CD4-positive, alpha-beta memory T cell (primary cell): ENCODE measurements at regions not wholly inside any gene's neighbourhood (a gene's known extent, or its start where the extent isn't known, plus 50 kb on each side); places are given as distances from the start of the nearest gene placed in this dataset.

Source experiments
- CTCF ChIA-PET: fragments of 350-600 bp; sonication (Branson Sonifier 250); formaldehyde crosslinking; loops from one replicate; lab custom pipeline; 2021; ENCODE audit warnings: inconsistent platforms; ENCODE audit not compliant: partially characterized antibody; lab: Charles Lee
- POLR2A ChIA-PET: fragments of 350-600 bp; sonication (Branson Sonifier 250); formaldehyde crosslinking; loops from one replicate; lab custom pipeline; 2021; ENCODE audit not compliant: partially characterized antibody; lab: Charles Lee
- DNase-seq, 5 donors: peaks; one replicate each; pipeline versions ENCODE4 v3.0.0 to v3.0.0-alpha.2; 2020 to 2022; ENCODE audit warnings: mixed read lengths in 1 of 5
- H3K27ac ChIP-seq: one replicate; pipeline ENCODE4 v1.7.0; 2013; ENCODE audit warnings: low read depth, low read length
- H3K27me3 ChIP-seq: 2 replicates; pipeline ENCODE4 v1.7.0; 2013; ENCODE audit warnings: mild to moderate bottlenecking, low read length, moderate library complexity; ENCODE audit not compliant: insufficient read depth
- H3K36me3 ChIP-seq: 2 replicates; pipeline ENCODE4 v1.7.0; 2013; ENCODE audit warnings: mild to moderate bottlenecking, low read length, moderate library complexity; ENCODE audit not compliant: insufficient read depth
- H3K4me1 ChIP-seq: 2 replicates; pipeline ENCODE4 v1.7.0; 2013; ENCODE audit warnings: mild to moderate bottlenecking, low read length, moderate library complexity; ENCODE audit not compliant: insufficient read depth
- H3K4me3 ChIP-seq, 2 donors: one replicate each; pipeline ENCODE4 v1.7.0; 2013; ENCODE audit warnings: low read length in 2 of 2, mild to moderate bottlenecking in 1 of 2
- H3K9me3 ChIP-seq, 2 donors: one replicate each; pipeline ENCODE4 v1.7.0; 2013; ENCODE audit warnings: low read length in 2 of 2, control low read depth in 1 of 2; ENCODE audit not compliant: control insufficient read depth in 1 of 2
- H3K27ac Mint-ChIP-seq, 7 donors: one replicate each; pipeline ENCODE4 v1.8.0; 2020 to 2021; ENCODE audit warnings: mixed read lengths in 7 of 7, mild to moderate bottlenecking in 6 of 7, inconsistent platforms in 3 of 7, moderate library complexity in 3 of 7
- H3K27me3 Mint-ChIP-seq, 2 donors: one replicate each; pipeline ENCODE4 v1.8.0; 2020 to 2021; ENCODE audit warnings: mixed read lengths in 2 of 2
- H3K36me3 Mint-ChIP-seq, 2 donors: one replicate each; pipeline ENCODE4 v1.8.0; 2020 to 2021; ENCODE audit warnings: mixed read lengths in 2 of 2, inconsistent platforms in 1 of 2, mild to moderate bottlenecking in 1 of 2
- H3K4me1 Mint-ChIP-seq, 4 donors: one replicate each; pipeline ENCODE4 v1.8.0; 2020 to 2021; ENCODE audit warnings: mixed read lengths in 4 of 4, mild to moderate bottlenecking in 1 of 4
- H3K4me3 Mint-ChIP-seq, 8 donors: one replicate each; pipeline ENCODE4 v1.8.0; 2020 to 2021; ENCODE audit warnings: mixed read lengths in 8 of 8, mild to moderate bottlenecking in 7 of 8, moderate library complexity in 6 of 8, inconsistent platforms in 3 of 8
- H3K9me3 Mint-ChIP-seq, 8 donors: one replicate each; pipeline ENCODE4 v1.8.0; 2020 to 2021; ENCODE audit warnings: mixed read lengths in 8 of 8, mild to moderate bottlenecking in 5 of 8, inconsistent platforms in 3 of 8, moderate library complexity in 1 of 8
- intact Hi-C: fragments of 100-400 bp; cut with micrococcal nuclease; formaldehyde crosslinking; loops from one replicate; pipeline ENCODE4 v1.15.1; 2023

DNA sequence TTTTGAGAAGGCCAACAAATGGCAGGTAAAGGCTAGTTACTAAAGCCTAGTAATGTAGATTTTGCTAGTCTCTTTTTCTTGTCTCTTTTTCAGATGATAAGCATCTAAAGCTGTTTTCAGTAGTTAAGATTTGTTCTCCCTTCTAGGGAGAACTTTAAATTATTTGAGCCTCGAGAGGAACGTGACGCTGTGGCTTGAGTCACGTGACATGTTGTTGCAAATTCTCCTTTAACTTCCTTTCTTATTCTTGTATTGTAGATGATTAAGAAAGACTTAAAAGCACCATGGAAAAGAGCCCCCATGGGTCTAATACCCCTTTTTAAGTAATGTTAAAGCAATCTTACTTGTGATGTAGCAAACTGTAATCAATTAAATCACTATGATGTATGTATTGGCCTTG lies 2698.7 kb downstream of the PCDH9 start:
- intact Hi-C loops = no loop called here
- Histone ChIP-seq H3K27me3 (no peaks in the 10 kb centered on the region), H3K27ac (no peak overlapping the region), H3K36me3 (no peaks in the 10 kb centered on the region), H3K4me1 (no peaks in the 10 kb centered on the region), H3K4me3 (no peak overlapping the region), H3K9me3 (no peaks in the 10 kb centered on the region)
- POLR2A ChIA-PET = no interaction called here
- H3K36me3 Mint-ChIP-seq = no peaks in the 10 kb centered on the region
- no peak overlapping the region for H3K27ac Mint-ChIP-seq
- no peak for DNase-seq
- CTCF ChIA-PET = no interaction called here
- H3K4me1 Mint-ChIP-seq = no peaks in the 10 kb centered on the region
- H3K27me3 Mint-ChIP-seq = no peaks in the 10 kb centered on the region
- H3K4me3 Mint-ChIP-seq = no peak overlapping the region
- H3K9me3 Mint-ChIP-seq = peaks cover 0 to 5% (median under 1%) of the 10 kb centered on the region in 8 donors

DNA sequence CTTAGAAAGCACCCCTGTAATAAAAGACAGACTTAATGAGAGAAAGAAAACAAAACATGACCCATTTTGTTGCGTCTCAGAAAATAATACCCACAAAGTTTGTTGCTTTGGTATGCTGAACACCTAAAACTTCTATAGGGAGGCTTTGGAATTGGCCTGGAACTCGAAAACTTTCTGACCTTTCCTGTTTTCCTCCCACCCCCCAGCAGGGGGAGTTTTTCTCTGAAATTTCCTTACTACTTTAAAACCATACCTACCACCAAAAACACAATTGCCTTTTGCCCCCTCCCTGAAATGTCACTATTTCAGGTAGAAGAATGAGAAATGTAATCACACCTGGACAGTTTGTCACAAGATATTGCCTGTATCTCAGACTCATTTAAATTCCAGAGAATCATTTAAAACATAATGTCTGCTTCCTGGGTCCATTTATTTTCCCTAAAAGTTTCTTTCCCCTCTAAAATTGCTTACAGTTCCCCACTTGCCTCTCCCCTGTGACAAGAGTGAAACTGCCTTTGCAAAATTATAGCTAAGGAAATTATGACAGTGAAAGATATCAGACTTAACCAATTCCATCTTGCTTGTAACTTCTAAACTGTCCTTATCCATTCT lies 2700.2 kb downstream of the PCDH9 start:
- Histone ChIP-seq H3K36me3 (no peaks in the 10 kb centered on the region), H3K9me3 (no peaks in the 10 kb centered on the region), H3K4me1 (no peaks in the 10 kb centered on the region), H3K4me3 (no peak overlapping the region), H3K27me3 (no peaks in the 10 kb centered on the region), H3K27ac (no peak overlapping the region)
- CTCF ChIA-PET = no interaction called here
- no peak overlapping the region for H3K27ac Mint-ChIP-seq
- no peaks in the 10 kb centered on the region for H3K36me3 Mint-ChIP-seq
- peak in 1 of 5 donors; percentile 3 for DNase-seq
- H3K9me3 Mint-ChIP-seq = peaks cover 0 to 10% (median 5%) of the 10 kb centered on the region in 8 donors
- POLR2A ChIA-PET = no interaction called here
- H3K4me3 Mint-ChIP-seq = no peak overlapping the region
- H3K4me1 Mint-ChIP-seq = no peaks in the 10 kb centered on the region
- intact Hi-C loops = no loop called here
- H3K27me3 Mint-ChIP-seq = no peaks in the 10 kb centered on the region

DNA sequence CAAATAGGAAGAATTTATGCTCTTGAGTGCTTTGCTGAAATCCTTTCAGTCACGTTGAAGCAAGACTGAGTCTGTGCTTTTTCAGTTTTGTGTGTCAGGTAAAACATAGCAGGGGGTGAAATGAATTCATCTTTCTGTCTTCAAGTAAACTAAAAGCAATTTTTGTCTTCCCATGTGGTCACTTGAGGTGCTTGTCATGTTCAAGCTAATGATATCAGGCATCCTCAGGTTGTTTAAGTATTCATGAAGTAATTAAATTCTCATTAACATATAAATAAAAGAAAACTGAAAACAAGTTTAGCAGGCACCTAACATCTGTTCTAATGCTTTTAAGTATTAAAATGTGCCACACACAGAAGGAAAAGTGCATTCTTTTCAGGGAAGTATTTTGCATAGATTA lies 2701.3 kb downstream of the PCDH9 start:
- POLR2A ChIA-PET = no interaction called here
- Mint-ChIP-seq H3K4me1 (no peaks in the 10 kb centered on the region), H3K27ac (no peak overlapping the region), H3K36me3 (no peaks in the 10 kb centered on the region), H3K4me3 (no peak overlapping the region), H3K9me3 (peaks cover 0 to 10% (median 5%) of the 10 kb centered on the region in 8 donors), H3K27me3 (no peaks in the 10 kb centered on the region)
- Histone ChIP-seq H3K27ac (no peak overlapping the region), H3K4me3 (no peak overlapping the region), H3K9me3 (no peaks in the 10 kb centered on the region), H3K27me3 (no peaks in the 10 kb centered on the region), H3K36me3 (no peaks in the 10 kb centered on the region), H3K4me1 (no peaks in the 10 kb centered on the region)
- CTCF ChIA-PET = no interaction called here
- intact Hi-C loops = no loop called here
- DNase-seq = no peak

DNA sequence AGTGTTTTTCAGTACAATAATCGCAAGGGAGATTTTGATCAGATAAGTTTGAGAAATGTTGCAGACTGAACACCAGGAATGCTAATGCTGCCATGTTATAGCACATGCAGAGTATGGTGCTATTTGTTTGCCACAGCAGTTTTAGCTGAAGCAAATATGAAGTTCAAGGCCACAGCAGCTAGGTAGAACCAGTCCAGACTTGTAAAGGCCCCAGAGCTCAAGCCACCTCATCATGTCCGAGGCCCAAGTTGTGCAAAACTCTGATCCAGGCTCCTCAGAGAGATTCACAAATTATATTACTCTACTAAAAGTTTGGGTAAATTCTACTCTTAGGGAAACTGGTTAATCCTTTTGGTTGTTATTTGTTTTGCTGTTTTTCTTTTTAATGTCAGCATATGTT lies 2702.6 kb downstream of the PCDH9 start:
- Mint-ChIP-seq H3K9me3 (peaks cover 0 to 10% (median 3%) of the 10 kb centered on the region in 8 donors), H3K4me1 (no peaks in the 10 kb centered on the region), H3K36me3 (no peaks in the 10 kb centered on the region), H3K4me3 (no peak overlapping the region), H3K27ac (no peak overlapping the region), H3K27me3 (no peaks in the 10 kb centered on the region)
- Histone ChIP-seq H3K9me3 (no peaks in the 10 kb centered on the region), H3K4me1 (no peaks in the 10 kb centered on the region), H3K27me3 (no peaks in the 10 kb centered on the region), H3K36me3 (no peaks in the 10 kb centered on the region), H3K27ac (no peak overlapping the region), H3K4me3 (no peak overlapping the region)
- intact Hi-C loops = no loop called here
- ChIA-PET POLR2A (no interaction called here), CTCF (no interaction called here)
- DNase-seq = no peak

DNA sequence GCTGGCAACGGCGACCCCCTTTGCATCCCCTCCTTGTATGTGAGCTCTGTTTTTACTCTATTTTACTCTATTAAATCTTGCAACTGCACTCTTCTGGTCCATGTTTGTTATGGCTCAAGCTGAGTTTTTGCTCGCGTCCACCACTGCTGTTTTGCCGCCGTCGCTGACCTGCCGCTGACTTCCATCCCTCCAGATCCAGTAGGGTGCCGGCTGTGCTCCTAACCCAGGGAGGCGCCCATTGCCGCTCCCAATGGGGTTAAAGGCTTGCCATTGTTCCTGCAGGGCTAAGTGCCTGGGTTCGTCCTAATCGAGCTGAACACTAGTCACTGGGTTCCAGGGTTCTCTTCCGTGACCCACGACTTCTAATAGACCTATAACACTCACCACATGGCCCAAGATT lies 2704.4 kb downstream of the PCDH9 start:
- Mint-ChIP-seq H3K4me3 (no peak overlapping the region), H3K27ac (no peak overlapping the region), H3K27me3 (no peaks in the 10 kb centered on the region), H3K36me3 (no peaks in the 10 kb centered on the region), H3K9me3 (peaks cover 0 to 10% (median 4%) of the 10 kb centered on the region in 8 donors), H3K4me1 (no peaks in the 10 kb centered on the region)
- intact Hi-C loops = no loop called here
- Histone ChIP-seq H3K27ac (no peak overlapping the region), H3K27me3 (no peaks in the 10 kb centered on the region), H3K4me3 (no peak overlapping the region), H3K4me1 (no peaks in the 10 kb centered on the region), H3K36me3 (no peaks in the 10 kb centered on the region), H3K9me3 (no peaks in the 10 kb centered on the region)
- DNase-seq = no peak
- ChIA-PET CTCF (no interaction called here), POLR2A (no interaction called here)

DNA sequence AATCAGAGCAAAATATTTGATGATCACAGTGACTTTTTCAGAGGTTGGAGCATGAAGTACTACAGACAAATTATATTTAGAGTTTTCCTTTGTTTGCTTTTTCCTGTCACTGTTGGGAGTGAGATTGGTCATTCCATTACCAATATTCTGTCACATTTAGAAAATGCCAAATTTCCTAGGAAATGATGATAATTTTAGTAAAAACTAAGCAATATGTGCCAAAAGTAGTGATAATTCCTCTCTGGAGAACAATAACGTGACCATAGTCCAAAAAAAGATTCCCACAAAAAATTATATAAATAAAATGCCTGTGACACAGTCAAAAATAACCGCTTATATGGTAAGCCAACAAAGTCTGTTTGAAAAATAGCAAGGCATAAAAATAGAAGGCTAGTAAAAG lies 2719.4 kb downstream of the PCDH9 start:
- intact Hi-C loops = no loop called here
- Mint-ChIP-seq H3K4me1 (no peaks in the 10 kb centered on the region), H3K27me3 (no peaks in the 10 kb centered on the region), H3K27ac (no peak overlapping the region), H3K9me3 (peaks cover 0 to 17% (median 9%) of the 10 kb centered on the region in 8 donors), H3K4me3 (no peak overlapping the region), H3K36me3 (no peaks in the 10 kb centered on the region)
- no peak for DNase-seq
- H3K36me3 ChIP-seq = no peaks in the 10 kb centered on the region
- no peaks in the 10 kb centered on the region for H3K4me1 ChIP-seq
- CTCF ChIA-PET = no interaction called here
- no peaks in the 10 kb centered on the region for H3K9me3 ChIP-seq
- H3K4me3 ChIP-seq = no peak overlapping the region
- POLR2A ChIA-PET = no interaction called here
- H3K27me3 ChIP-seq = no peaks in the 10 kb centered on the region
- H3K27ac ChIP-seq = no peak overlapping the region

DNA sequence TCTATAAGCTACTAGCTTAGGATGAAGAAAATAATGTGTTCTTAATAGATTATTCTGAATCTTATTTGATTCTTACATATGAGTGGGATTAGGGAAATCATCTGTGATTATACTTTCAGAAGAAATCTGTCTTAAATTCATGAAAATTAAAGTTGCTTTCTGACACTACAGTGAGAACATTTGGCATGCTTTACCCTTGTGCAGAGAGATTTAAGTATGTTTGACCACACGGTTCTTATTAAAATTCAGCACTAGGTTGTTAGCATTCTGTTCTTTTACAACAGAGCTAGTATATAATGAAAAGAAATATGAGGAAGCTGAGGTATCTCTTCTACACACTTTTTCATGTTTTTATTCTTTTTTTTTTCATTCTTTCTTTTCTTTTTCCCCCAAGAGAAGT lies 2723.9 kb downstream of the PCDH9 start:
- Mint-ChIP-seq H3K27ac (no peak overlapping the region), H3K36me3 (no peaks in the 10 kb centered on the region), H3K4me1 (no peaks in the 10 kb centered on the region), H3K4me3 (no peak overlapping the region), H3K9me3 (peaks cover 0 to 18% (median 8%) of the 10 kb centered on the region in 8 donors), H3K27me3 (no peaks in the 10 kb centered on the region)
- Histone ChIP-seq H3K36me3 (no peaks in the 10 kb centered on the region), H3K27me3 (no peaks in the 10 kb centered on the region), H3K4me3 (no peak overlapping the region), H3K27ac (no peak overlapping the region), H3K4me1 (no peaks in the 10 kb centered on the region), H3K9me3 (no peaks in the 10 kb centered on the region)
- intact Hi-C loops = no loop called here
- ChIA-PET POLR2A (no interaction called here), CTCF (no interaction called here)
- no peak for DNase-seq
